MM.1S (cell line): ENCODE measurements at regions not wholly inside any gene's neighbourhood (a gene's known extent, or its start where the extent isn't known, plus 50 kb on each side); places are given as distances from the start of the nearest gene placed in this dataset.

Experiments
- DNase-seq: peaks from one replicate; pipeline ENCODE4 v3.0.0-alpha.2; 2015
- H2AFZ ChIP-seq: fragments of 300-600 bp; sonication (generic); 2 replicates; pipeline ENCODE4 v1.6.0; 2016; ENCODE audit warnings: antibody characterized with exemption, low read length
- H3F3A ChIP-seq: fragments of 300-600 bp; sonication (generic); 2 replicates; pipeline ENCODE4 v1.6.1; 2016; ENCODE audit warnings: mild to moderate bottlenecking, antibody characterized with exemption, low read length, moderate library complexity, mixed read lengths; ENCODE audit not compliant: insufficient read depth
- H3K27ac ChIP-seq: fragments of 300-600 bp; sonication (generic); 2 replicates; pipeline ENCODE4 v1.5.1; 2016; ENCODE audit warnings: mild to moderate bottlenecking, low read length
- H3K27me3 ChIP-seq: fragments of 300-600 bp; sonication (generic); replicated peaks from 2 replicates; pipeline ENCODE4 v1.6.0; 2016; ENCODE audit warnings: low read length; ENCODE audit not compliant: insufficient read depth
- H3K36me3 ChIP-seq: fragments of 300-600 bp; sonication (generic); replicated peaks from 2 replicates; pipeline ENCODE4 v1.6.1; 2016; ENCODE audit warnings: mild to moderate bottlenecking, low read length, mixed read lengths; ENCODE audit not compliant: insufficient read depth
- H3K4me1 ChIP-seq: fragments of 300-600 bp; sonication (generic); 2 replicates; pipeline ENCODE4 v1.6.1; 2016; ENCODE audit warnings: low read length, mixed read lengths
- H3K4me2 ChIP-seq: fragments of 300-600 bp; sonication (generic); 2 replicates; pipeline ENCODE4 v1.6.0; 2016; ENCODE audit warnings: low read depth, low read length
- H3K4me3 ChIP-seq: fragments of 300-600 bp; sonication (generic); 2 replicates; pipeline ENCODE4 v1.5.1; 2016; ENCODE audit warnings: low read length, mixed read lengths
- H3K79me2 ChIP-seq: fragments of 300-600 bp; sonication (generic); 2 replicates; pipeline ENCODE4 v1.6.1; 2016; ENCODE audit warnings: mixed run types, low read length, mixed read lengths
- H3K9ac ChIP-seq: fragments of 300-600 bp; sonication (generic); 2 replicates; pipeline ENCODE4 v1.6.1; 2016; ENCODE audit warnings: low read length, mixed read lengths
- H3K9me2 ChIP-seq: fragments of 300-600 bp; sonication (generic); replicated peaks from 2 replicates; pipeline ENCODE4 v1.6.1; 2016; ENCODE audit warnings: mild to moderate bottlenecking, low read length, mixed read lengths; ENCODE audit not compliant: insufficient read depth
- H3K9me3 ChIP-seq: fragments of 300-600 bp; sonication (generic); replicated peaks from 2 replicates; pipeline ENCODE4 v1.6.1; 2016; ENCODE audit warnings: mild to moderate bottlenecking, low read length, mixed read lengths; ENCODE audit not compliant: insufficient read depth
- H4K20me1 ChIP-seq: fragments of 300-600 bp; sonication (generic); 2 replicates; pipeline ENCODE4 v1.6.1; 2016; ENCODE audit warnings: mild to moderate bottlenecking, low read length, moderate library complexity, mixed read lengths; ENCODE audit not compliant: insufficient read depth
- EZH2 ChIP-seq: fragments of 300-600 bp; sonication (generic); optimal IDR thresholded peaks from 2 replicates; pipeline ENCODE3; 2017; ENCODE audit warnings: low read depth, mild to moderate bottlenecking, antibody characterized with exemption, low read length, mixed read lengths
- EZH2phosphoT487 ChIP-seq: fragments of 300-600 bp; sonication (generic); IDR thresholded peaks from 2 replicates; pipeline ENCODE4 v1.6.1; 2018; ENCODE audit warnings: antibody characterized with exemption, low read length
- TF ChIP-seq, protein P1 (sequence below): fragments of 300-600 bp; sonication (generic); IDR thresholded peaks from 2 replicates; pipeline ENCODE4 v1.5.1; 2016; ENCODE audit warnings: antibody characterized with exemption, low read length, mixed read lengths

DNA sequence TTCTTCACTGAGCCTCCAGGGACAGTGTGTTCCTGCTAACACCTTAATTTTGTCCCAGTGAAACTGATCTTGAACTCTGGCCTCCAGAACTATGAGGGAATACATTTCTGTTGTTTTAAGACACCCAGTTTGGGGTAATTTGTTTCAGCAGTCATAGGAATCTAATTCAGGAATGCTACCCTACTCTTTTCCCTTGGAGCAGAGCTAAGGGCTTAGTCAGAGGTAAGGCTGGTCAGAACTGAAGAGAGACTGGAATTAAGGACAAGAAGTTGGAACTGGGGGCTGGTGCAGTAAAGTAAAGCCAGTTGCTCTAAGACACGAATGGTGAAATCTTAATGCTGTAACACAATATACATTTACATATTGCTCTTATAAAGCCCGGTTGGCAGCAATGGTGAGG is 809.7 kb downstream of the MAFB start:
- no peak overlapping the region for H3K4me3 ChIP-seq
- no peak for TF ChIP-seq EZH2phosphoT487
- no peak for TF ChIP-seq EZH2
- TF ChIP-seq, protein P1, sequence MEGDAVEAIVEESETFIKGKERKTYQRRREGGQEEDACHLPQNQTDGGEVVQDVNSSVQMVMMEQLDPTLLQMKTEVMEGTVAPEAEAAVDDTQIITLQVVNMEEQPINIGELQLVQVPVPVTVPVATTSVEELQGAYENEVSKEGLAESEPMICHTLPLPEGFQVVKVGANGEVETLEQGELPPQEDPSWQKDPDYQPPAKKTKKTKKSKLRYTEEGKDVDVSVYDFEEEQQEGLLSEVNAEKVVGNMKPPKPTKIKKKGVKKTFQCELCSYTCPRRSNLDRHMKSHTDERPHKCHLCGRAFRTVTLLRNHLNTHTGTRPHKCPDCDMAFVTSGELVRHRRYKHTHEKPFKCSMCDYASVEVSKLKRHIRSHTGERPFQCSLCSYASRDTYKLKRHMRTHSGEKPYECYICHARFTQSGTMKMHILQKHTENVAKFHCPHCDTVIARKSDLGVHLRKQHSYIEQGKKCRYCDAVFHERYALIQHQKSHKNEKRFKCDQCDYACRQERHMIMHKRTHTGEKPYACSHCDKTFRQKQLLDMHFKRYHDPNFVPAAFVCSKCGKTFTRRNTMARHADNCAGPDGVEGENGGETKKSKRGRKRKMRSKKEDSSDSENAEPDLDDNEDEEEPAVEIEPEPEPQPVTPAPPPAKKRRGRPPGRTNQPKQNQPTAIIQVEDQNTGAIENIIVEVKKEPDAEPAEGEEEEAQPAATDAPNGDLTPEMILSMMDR = no peak
- no peak overlapping the region for H3K9ac ChIP-seq
- no peaks in the 10 kb centered on the region for H3K27me3 ChIP-seq
- H2AFZ ChIP-seq = no peak overlapping the region
- H3K9me2 ChIP-seq = no peaks in the 10 kb centered on the region
- no peaks in the 10 kb centered on the region for H3K79me2 ChIP-seq
- no peak overlapping the region for H3K4me2 ChIP-seq
- H3K36me3 ChIP-seq = no peaks in the 10 kb centered on the region
- H3K4me1 ChIP-seq = no peaks in the 10 kb centered on the region
- H3K27ac ChIP-seq = no peak overlapping the region
- H3K9me3 ChIP-seq = no peaks in the 10 kb centered on the region
- H4K20me1 ChIP-seq = no peaks in the 10 kb centered on the region
- no peaks in the 10 kb centered on the region for H3F3A ChIP-seq
- DNase-seq = no peak

DNA sequence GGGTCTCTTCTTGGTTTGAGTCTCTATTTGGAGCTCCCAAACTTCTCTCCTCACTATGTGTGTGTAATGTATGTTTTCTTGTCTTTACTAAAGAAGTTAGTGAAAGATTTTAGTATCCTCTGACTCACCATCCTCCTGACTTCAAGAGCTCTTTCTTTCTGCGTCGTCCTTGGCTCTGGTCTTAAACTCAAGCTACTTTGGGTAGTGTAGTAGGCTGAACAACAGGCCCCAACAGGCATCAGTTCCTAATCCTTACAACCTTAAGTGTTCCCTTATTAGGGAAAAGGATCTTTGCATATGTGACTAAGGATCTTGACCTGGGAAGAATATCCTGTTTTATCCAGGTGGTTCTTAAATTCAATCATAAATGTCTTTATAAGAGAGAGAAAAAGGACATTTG is 810.2 kb downstream of the MAFB start:
- H3F3A ChIP-seq = no peaks in the 10 kb centered on the region
- H3K79me2 ChIP-seq = no peaks in the 10 kb centered on the region
- H3K4me1 ChIP-seq = no peaks in the 10 kb centered on the region
- TF ChIP-seq, protein P1 = no peak
- TF ChIP-seq EZH2phosphoT487 (no peak), EZH2 (no peak)
- DNase-seq = no peak
- no peak overlapping the region for H3K4me3 ChIP-seq
- no peak overlapping the region for H3K27ac ChIP-seq
- no peaks in the 10 kb centered on the region for H4K20me1 ChIP-seq
- H3K27me3 ChIP-seq = no peaks in the 10 kb centered on the region
- H3K4me2 ChIP-seq = no peak overlapping the region
- no peak overlapping the region for H2AFZ ChIP-seq
- H3K9me3 ChIP-seq = no peaks in the 10 kb centered on the region
- no peaks in the 10 kb centered on the region for H3K36me3 ChIP-seq
- H3K9me2 ChIP-seq = no peaks in the 10 kb centered on the region
- H3K9ac ChIP-seq = no peak overlapping the region

DNA sequence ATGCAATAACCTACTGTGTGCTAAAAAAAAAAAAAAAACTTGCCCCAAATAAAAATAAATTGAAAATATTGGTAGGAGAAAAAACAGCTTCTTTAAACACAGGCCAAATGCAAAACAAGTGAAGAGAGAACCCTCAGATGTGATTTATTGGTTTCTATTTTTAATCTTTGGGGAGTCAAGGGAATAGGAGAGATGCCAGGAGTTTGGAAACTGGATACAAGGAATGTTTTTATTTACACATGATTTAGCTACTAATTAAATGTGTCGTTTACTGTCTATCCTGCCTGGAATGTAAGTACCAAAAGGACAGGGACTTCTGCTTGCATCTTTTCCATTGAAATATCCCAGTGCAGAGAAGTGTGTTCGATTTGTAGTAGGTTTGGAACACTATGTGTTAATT is 810.7 kb downstream of the MAFB start:
- H2AFZ ChIP-seq = no peak overlapping the region
- H3K9ac ChIP-seq = no peak overlapping the region
- H3K4me3 ChIP-seq = no peak overlapping the region
- H4K20me1 ChIP-seq = no peaks in the 10 kb centered on the region
- no peaks in the 10 kb centered on the region for H3K9me2 ChIP-seq
- H3K36me3 ChIP-seq = no peaks in the 10 kb centered on the region
- no peaks in the 10 kb centered on the region for H3K4me1 ChIP-seq
- H3K9me3 ChIP-seq = no peaks in the 10 kb centered on the region
- H3K4me2 ChIP-seq = no peak overlapping the region
- H3F3A ChIP-seq = no peaks in the 10 kb centered on the region
- no peak overlapping the region for H3K27ac ChIP-seq
- no peak for DNase-seq
- H3K79me2 ChIP-seq = no peaks in the 10 kb centered on the region
- H3K27me3 ChIP-seq = no peaks in the 10 kb centered on the region
- TF ChIP-seq, protein P1 = no peak
- TF ChIP-seq EZH2 = no peak
- TF ChIP-seq EZH2phosphoT487 = no peak

DNA sequence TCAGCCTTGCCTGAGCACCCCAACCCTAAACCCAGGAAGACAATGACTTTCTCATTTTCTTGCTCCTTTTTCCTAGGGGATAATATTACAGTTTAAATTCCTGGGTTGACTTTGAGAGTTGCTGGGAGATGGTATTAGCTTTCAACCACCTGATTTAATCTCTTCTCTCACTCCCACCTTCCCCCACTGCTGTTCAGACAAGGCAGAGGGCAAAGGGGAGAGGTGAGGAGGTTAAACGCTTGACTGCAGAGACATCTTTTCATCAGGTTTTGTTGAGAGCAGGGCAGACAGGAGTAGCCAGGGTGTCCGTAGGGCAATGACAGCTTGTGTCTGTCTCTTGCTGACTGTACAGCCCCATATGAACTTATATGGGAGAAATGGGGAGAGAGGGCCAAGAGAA is 811.2 kb downstream of the MAFB start:
- H3K9ac ChIP-seq = no peak overlapping the region
- no peak overlapping the region for H3K27ac ChIP-seq
- no peaks in the 10 kb centered on the region for H4K20me1 ChIP-seq
- no peak overlapping the region for H3K4me3 ChIP-seq
- H3K4me2 ChIP-seq = no peak overlapping the region
- TF ChIP-seq, protein P1 = no peak
- TF ChIP-seq EZH2phosphoT487 (no peak), EZH2 (no peak)
- no peaks in the 10 kb centered on the region for H3K9me2 ChIP-seq
- H3K4me1 ChIP-seq = no peaks in the 10 kb centered on the region
- H3F3A ChIP-seq = no peaks in the 10 kb centered on the region
- H3K27me3 ChIP-seq = no peaks in the 10 kb centered on the region
- H3K36me3 ChIP-seq = no peaks in the 10 kb centered on the region
- no peaks in the 10 kb centered on the region for H3K79me2 ChIP-seq
- no peak for DNase-seq
- H3K9me3 ChIP-seq = no peaks in the 10 kb centered on the region
- no peak overlapping the region for H2AFZ ChIP-seq
